Neural progenitor cell (in vitro differentiated cells): ENCODE measurements at regions not wholly inside any gene's neighbourhood (a gene's known extent, or its start where the extent isn't known, plus 50 kb on each side); places are given as distances from the start of the nearest gene placed in this dataset.

Experiments
- DNase-seq: peaks from one replicate; pipeline ENCODE4 v3.0.0-alpha.2; 2016; ENCODE audit warnings: low spot score
- H2AFZ ChIP-seq: fragments of 200-600 bp; sonication (generic); replicated peaks from 2 replicates; pipeline ENCODE4 v1.6.1; 2016; ENCODE audit warnings: antibody characterized with exemption
- H3F3A ChIP-seq: fragments of 200-600 bp; sonication (generic); 2 replicates; pipeline ENCODE4 v1.6.1; 2016; ENCODE audit warnings: antibody characterized with exemption, low read depth
- H3K27ac ChIP-seq: fragments of 200-600 bp; sonication (generic); 2 replicates; pipeline ENCODE4 v1.5.1; 2016; ENCODE audit warnings: mild to moderate bottlenecking
- H3K27me3 ChIP-seq: fragments of 200-600 bp; sonication (generic); 2 replicates; pipeline ENCODE4 v1.6.1; 2016; ENCODE audit warnings: mild to moderate bottlenecking, moderate library complexity
- H3K36me3 ChIP-seq: fragments of 200-600 bp; sonication (generic); 2 replicates; pipeline ENCODE4 v1.5.1; 2016
- H3K4me1 ChIP-seq: fragments of 200-600 bp; sonication (generic); 2 replicates; pipeline ENCODE4 v1.6.1; 2016; ENCODE audit warnings: mixed run types
- H3K4me2 ChIP-seq: fragments of 200-600 bp; sonication (generic); 2 replicates; pipeline ENCODE4 v1.6.1; 2016
- H3K4me3 ChIP-seq: fragments of 200-600 bp; sonication (generic); 2 replicates; pipeline ENCODE4 v1.5.1; 2016
- H3K79me2 ChIP-seq: fragments of 200-600 bp; sonication (generic); 2 replicates; pipeline ENCODE4 v1.6.1; 2016; ENCODE audit warnings: low read depth
- H3K9ac ChIP-seq: fragments of 200-600 bp; sonication (generic); 2 replicates; pipeline ENCODE4 v1.6.1; 2016
- H3K9me3 ChIP-seq: fragments of 200-600 bp; sonication (generic); 2 replicates; pipeline ENCODE4 v1.5.1; 2016; ENCODE audit warnings: low read depth
- H4K20me1 ChIP-seq: fragments of 200-600 bp; sonication (generic); 2 replicates; pipeline ENCODE4 v1.6.1; 2016; ENCODE audit warnings: low read depth
- H3K27ac Mint-ChIP-seq: 3 replicates; pipeline ENCODE4 v1.8.0; 2021; ENCODE audit warnings: mixed read lengths
- H3K27me3 Mint-ChIP-seq: 2 replicates; pipeline ENCODE4 v1.8.0; 2022; ENCODE audit warnings: low read depth, mild to moderate bottlenecking, inconsistent platforms, moderate library complexity, mixed read lengths; ENCODE audit not compliant: insufficient read depth
- H3K36me3 Mint-ChIP-seq: 3 replicates; pipeline ENCODE4 v1.8.0; 2021; ENCODE audit warnings: mixed read lengths
- H3K4me1 Mint-ChIP-seq: 3 replicates; pipeline ENCODE4 v1.8.0; 2021; ENCODE audit warnings: mixed read lengths
- H3K4me3 Mint-ChIP-seq: 3 replicates; pipeline ENCODE4 v1.8.0; 2021; ENCODE audit warnings: mild to moderate bottlenecking, moderate library complexity, mixed read lengths
- H3K9me3 Mint-ChIP-seq: 3 replicates; pipeline ENCODE4 v1.8.0; 2020; ENCODE audit warnings: mixed read lengths
- CTCF ChIP-seq: fragments of 200-600 bp; sonication (generic); IDR thresholded peaks from 2 replicates; pipeline ENCODE4 v1.5.1; 2017; ENCODE audit warnings: antibody characterized with exemption, mild to moderate bottlenecking
- EZH2 ChIP-seq: fragments of 200-600 bp; sonication (generic); IDR thresholded peaks from 2 replicates; pipeline ENCODE4 v1.6.1; 2017; ENCODE audit warnings: antibody characterized with exemption, mild to moderate bottlenecking, moderate library complexity
- EZH2phosphoT487 ChIP-seq: fragments of 200-600 bp; sonication (generic); IDR thresholded peaks from 2 replicates; pipeline ENCODE4 v1.6.1; 2017; ENCODE audit warnings: antibody characterized with exemption

GRCh38 chr2:160703648-160704585 lies 210.3 kb upstream of the RBMS1 start:
- H3K4me3 ChIP-seq = no peak overlapping the region
- Mint-ChIP-seq H3K27me3 (peaks cover 3% of the 10 kb centered on the region), H3K27ac (peak overlapping the region; percentile 23), H3K36me3 (peaks cover 6% of the 10 kb centered on the region), H3K4me1 (peaks cover 32% of the 10 kb centered on the region), H3K9me3 (peaks cover 25% of the 10 kb centered on the region), H3K4me3 (no peak overlapping the region)
- H3K79me2 ChIP-seq = no peaks in the 10 kb centered on the region
- no peaks in the 10 kb centered on the region for H4K20me1 ChIP-seq
- no peaks in the 10 kb centered on the region for H3F3A ChIP-seq
- peak overlapping the region; percentile 13 for H3K4me2 ChIP-seq
- H3K36me3 ChIP-seq = no peaks in the 10 kb centered on the region
- no peaks in the 10 kb centered on the region for H3K9me3 ChIP-seq
- no peak overlapping the region for H3K9ac ChIP-seq
- peak; percentile 78 for DNase-seq
- no peak overlapping the region for H3K27ac ChIP-seq
- TF ChIP-seq EZH2phosphoT487 (no peak), CTCF (no peak), EZH2 (no peak)
- no peak overlapping the region for H2AFZ ChIP-seq
- H3K4me1 ChIP-seq = peaks cover 15% of the 10 kb centered on the region
- no peaks in the 10 kb centered on the region for H3K27me3 ChIP-seq

- no peak overlapping the region for H3K27ac Mint-ChIP-seq
- H4K20me1 ChIP-seq = no peaks in the 10 kb centered on the region
These were observed 221.8 kb upstream of the RBMS1 start for GRCh38 chr2:160715428-160715827.

GRCh38 chr2:160719116-160719515 lies 225.5 kb upstream of the RBMS1 start:
- TF ChIP-seq CTCF (no peak), EZH2 (no peak), EZH2phosphoT487 (no peak)
- H3K9me3 Mint-ChIP-seq = peaks cover 18% of the 10 kb centered on the region
- H3K4me1 Mint-ChIP-seq = peaks cover 33% of the 10 kb centered on the region
- no peak overlapping the region for H3K27ac ChIP-seq
- H2AFZ ChIP-seq = no peak overlapping the region
- H3K36me3 Mint-ChIP-seq = peaks cover 2% of the 10 kb centered on the region
- no peaks in the 10 kb centered on the region for H4K20me1 ChIP-seq
- no peaks in the 10 kb centered on the region for H3K79me2 ChIP-seq
- H3F3A ChIP-seq = no peaks in the 10 kb centered on the region
- peaks cover 8% of the 10 kb centered on the region for H3K27me3 Mint-ChIP-seq
- no peak overlapping the region for H3K4me2 ChIP-seq
- peaks cover 4% of the 10 kb centered on the region for H3K4me1 ChIP-seq
- no peak overlapping the region for H3K4me3 ChIP-seq
- no peaks in the 10 kb centered on the region for H3K27me3 ChIP-seq
- no peak for DNase-seq
- H3K27ac Mint-ChIP-seq = peak overlapping the region; percentile 55
- no peaks in the 10 kb centered on the region for H3K9me3 ChIP-seq
- no peak overlapping the region for H3K4me3 Mint-ChIP-seq
- H3K9ac ChIP-seq = no peak overlapping the region
- no peaks in the 10 kb centered on the region for H3K36me3 ChIP-seq

More at GRCh38 chr2:160715428-160715827, 221.8 kb upstream of the RBMS1 start:
- no peaks in the 10 kb centered on the region for H3K27me3 ChIP-seq
- no peaks in the 10 kb centered on the region for H3K79me2 ChIP-seq
- Mint-ChIP-seq H3K27me3 (no peaks in the 10 kb centered on the region), H3K9me3 (peaks cover 16% of the 10 kb centered on the region), H3K36me3 (peaks cover 4% of the 10 kb centered on the region), H3K4me1 (peaks cover 33% of the 10 kb centered on the region), H3K4me3 (no peak overlapping the region)
- no peaks in the 10 kb centered on the region for H3K9me3 ChIP-seq
- no peak overlapping the region for H3K4me3 ChIP-seq
- DNase-seq = no peak
- H3K36me3 ChIP-seq = no peaks in the 10 kb centered on the region
- no peak for TF ChIP-seq CTCF
- no peak for TF ChIP-seq EZH2
- no peak for TF ChIP-seq EZH2phosphoT487
- H3F3A ChIP-seq = no peaks in the 10 kb centered on the region
- H3K4me1 ChIP-seq = no peaks in the 10 kb centered on the region
- peak overlapping the region; percentile 7 for H2AFZ ChIP-seq
- H3K4me2 ChIP-seq = no peak overlapping the region
- H3K9ac ChIP-seq = no peak overlapping the region
- no peak overlapping the region for H3K27ac ChIP-seq
